ENCODE measurements at regions not wholly inside any gene's neighbourhood (a gene's known extent, or its start where the extent isn't known, plus 50 kb on each side); places are given as distances from the start of the nearest gene placed in this dataset.
"Not testable (repeated sequence)": the region's sequence is repeated elsewhere in the genome, so short reads cannot be mapped to it uniquely, and the experiment has no call there.

- H3K36me3 Mint-ChIP-seq; H3K27ac Mint-ChIP-seq; H3K4me1 Mint-ChIP-seq (ENCODE audit: low read depth); POLR2A ChIA-PET; CTCF ChIA-PET; intact Hi-C loops (cut with micrococcal nuclease); H3K27me3 Mint-ChIP-seq; H3K9me3 Mint-ChIP-seq; DNase-seq; H3K4me3 Mint-ChIP-seq: not testable (repeated sequence)
Observed at GRCh38 chr20:30728271-30728885, 529.1 kb upstream of the DEFB115 start.

All from activated CD4-positive, alpha-beta memory T cell treated with anti-CD3 and anti-CD28 coated beads for 36 hours (primary cell).